ENCODE measurements at regions not wholly inside any gene's neighbourhood (a gene's known extent, or its start where the extent isn't known, plus 50 kb on each side); places are given as distances from the start of the nearest gene placed in this dataset.

GRCh38 chr21:15367061-15367626 lies 302.3 kb upstream of the NRIP1 start:
- in situ Hi-C loops (cut with MboI): no loop called here
- peak; percentile 7 for DNase-seq
- Histone ChIP-seq H3K4me2 (ENCODE audit: unreplicated experiment) (no peak overlapping the region), H3K9ac (no peak overlapping the region), H3K4me1 (ENCODE audit: insufficient read depth) (no peaks in the 10 kb centered on the region), H4K20me1 (ENCODE audit: insufficient read depth) (no peaks in the 10 kb centered on the region), H3K9me2 (ENCODE audit: insufficient read depth) (no peaks in the 10 kb centered on the region), H3K27me3 (replicated peaks; ENCODE audit: insufficient read depth) (no peaks in the 10 kb centered on the region), H3K9me3 (ENCODE audit: low read depth) (no peaks in the 10 kb centered on the region), H3K4me3 (no peak overlapping the region), H3K27ac (no peak overlapping the region), H3K79me2 (ENCODE audit: insufficient read depth) (no peaks in the 10 kb centered on the region), H2AFZ (no peak overlapping the region), H3F3A (ENCODE audit: insufficient read depth) (no peaks in the 10 kb centered on the region), H3K36me3 (ENCODE audit: low read depth) (no peaks in the 10 kb centered on the region)
- WGBS, 2 experiments (ENCODE audit: low coverage in 1 of 2, low lambda C conversion rate in 2 of 2, missing lambda C conversion rate in 2 of 2): 19 to 23% methylated on average over 7 of the region's 7 CpGs
- TF ChIP-seq EZH2 (IDR thresholded peaks at IDR 0.05; ENCODE audit: insufficient read depth, poor library complexity, severe bottlenecking): no peak
- TF ChIP-seq EZH2phosphoT487 (IDR thresholded peaks at IDR 0.05; ENCODE audit: insufficient read depth, low read depth): no peak

GRCh38 chr21:15370462-15370975 lies 305.7 kb upstream of the NRIP1 start:
- Histone ChIP-seq H3K9me2 (ENCODE audit: insufficient read depth) (no peaks in the 10 kb centered on the region), H3K9me3 (ENCODE audit: low read depth) (no peaks in the 10 kb centered on the region), H3K27me3 (replicated peaks; ENCODE audit: insufficient read depth) (no peaks in the 10 kb centered on the region), H3F3A (ENCODE audit: insufficient read depth) (no peaks in the 10 kb centered on the region), H3K79me2 (ENCODE audit: insufficient read depth) (no peaks in the 10 kb centered on the region), H3K4me3 (no peak overlapping the region), H3K27ac (no peak overlapping the region), H3K4me2 (ENCODE audit: unreplicated experiment) (no peak overlapping the region), H3K36me3 (ENCODE audit: low read depth) (no peaks in the 10 kb centered on the region), H4K20me1 (ENCODE audit: insufficient read depth) (no peaks in the 10 kb centered on the region), H3K9ac (no peak overlapping the region), H3K4me1 (ENCODE audit: insufficient read depth) (no peaks in the 10 kb centered on the region), H2AFZ (no peak overlapping the region)
- TF ChIP-seq EZH2 (IDR thresholded peaks at IDR 0.05; ENCODE audit: insufficient read depth, poor library complexity, severe bottlenecking) (no peak), EZH2phosphoT487 (IDR thresholded peaks at IDR 0.05; ENCODE audit: insufficient read depth, low read depth) (no peak)
- 66 to 70% methylated on average over 8 of the region's 8 CpGs for WGBS, 2 experiments (ENCODE audit: low coverage in 1 of 2, low lambda C conversion rate in 2 of 2, missing lambda C conversion rate in 2 of 2)
- DNase-seq: no peak
- in situ Hi-C loops (cut with MboI): no loop called here

GRCh38 chr21:15373941-15374340 lies 309.1 kb upstream of the NRIP1 start:
- no peaks in the 10 kb centered on the region for H3F3A ChIP-seq (ENCODE audit: insufficient read depth)
- no peaks in the 10 kb centered on the region for H3K9me3 ChIP-seq (ENCODE audit: low read depth)
- no peak overlapping the region for H3K27ac ChIP-seq
- no peak overlapping the region for H2AFZ ChIP-seq
- H3K4me2 ChIP-seq (ENCODE audit: unreplicated experiment): no peak overlapping the region
- H3K27me3 ChIP-seq (replicated peaks; ENCODE audit: insufficient read depth): no peaks in the 10 kb centered on the region
- no peaks in the 10 kb centered on the region for H3K4me1 ChIP-seq (ENCODE audit: insufficient read depth)
- no peaks in the 10 kb centered on the region for H3K79me2 ChIP-seq (ENCODE audit: insufficient read depth)
- WGBS, 2 experiments (ENCODE audit: low coverage in 1 of 2, low lambda C conversion rate in 2 of 2, missing lambda C conversion rate in 2 of 2): 45 to 47% methylated on average over 1 of the region's 1 CpG
- H4K20me1 ChIP-seq (ENCODE audit: insufficient read depth): no peaks in the 10 kb centered on the region
- in situ Hi-C loops (cut with MboI): no loop called here
- H3K36me3 ChIP-seq (ENCODE audit: low read depth): no peaks in the 10 kb centered on the region
- no peaks in the 10 kb centered on the region for H3K9me2 ChIP-seq (ENCODE audit: insufficient read depth)
- TF ChIP-seq EZH2 (IDR thresholded peaks at IDR 0.05; ENCODE audit: insufficient read depth, poor library complexity, severe bottlenecking) (no peak), EZH2phosphoT487 (IDR thresholded peaks at IDR 0.05; ENCODE audit: insufficient read depth, low read depth) (no peak)
- H3K4me3 ChIP-seq: no peak overlapping the region
- no peak overlapping the region for H3K9ac ChIP-seq
- no peak for DNase-seq

- Histone ChIP-seq H2AFZ (no peak overlapping the region), H3K27ac (no peak overlapping the region), H3K36me3 (ENCODE audit: low read depth) (no peaks in the 10 kb centered on the region), H3K9ac (no peak overlapping the region), H3K4me2 (ENCODE audit: unreplicated experiment) (no peak overlapping the region), H3K9me3 (ENCODE audit: low read depth) (no peaks in the 10 kb centered on the region), H3K9me2 (ENCODE audit: insufficient read depth) (no peaks in the 10 kb centered on the region), H3K27me3 (replicated peaks; ENCODE audit: insufficient read depth) (no peaks in the 10 kb centered on the region; the same call in 1 of the 2 replicates), H4K20me1 (ENCODE audit: insufficient read depth) (no peaks in the 10 kb centered on the region), H3F3A (ENCODE audit: insufficient read depth) (no peaks in the 10 kb centered on the region), H3K79me2 (ENCODE audit: insufficient read depth) (no peaks in the 10 kb centered on the region), H3K4me3 (no peak overlapping the region), H3K4me1 (ENCODE audit: insufficient read depth) (no peaks in the 10 kb centered on the region)
- TF ChIP-seq EZH2 (IDR thresholded peaks at IDR 0.05; ENCODE audit: insufficient read depth, poor library complexity, severe bottlenecking) (no peak), EZH2phosphoT487 (IDR thresholded peaks at IDR 0.05; ENCODE audit: insufficient read depth, low read depth) (no peak)
- no peak for DNase-seq
- in situ Hi-C loops (cut with MboI): no loop called here
- WGBS, 2 experiments (ENCODE audit: low coverage in 1 of 2, low lambda C conversion rate in 2 of 2, missing lambda C conversion rate in 2 of 2): 71% methylated on average over 3 of the region's 3 CpGs
Observed at GRCh38 chr21:15379776-15380175, 315.0 kb upstream of the NRIP1 start.
